NCI-H345 treated with DMSO at 0.1 percent for 48 hours (cell line): ENCODE measurements at regions not wholly inside any gene's neighbourhood (a gene's known extent, or its start where the extent isn't known, plus 50 kb on each side); places are given as distances from the start of the nearest gene placed in this dataset.
"Not testable (repeated sequence)": the region's sequence is repeated elsewhere in the genome, so short reads cannot be mapped to it uniquely, and the experiment has no call there.

Experiments
- DNase-seq: peaks from one replicate; lab custom pipeline; 2025; ENCODE audit not compliant: unreplicated experiment; lab: John Stamatoyannopoulos, UW

DNA sequence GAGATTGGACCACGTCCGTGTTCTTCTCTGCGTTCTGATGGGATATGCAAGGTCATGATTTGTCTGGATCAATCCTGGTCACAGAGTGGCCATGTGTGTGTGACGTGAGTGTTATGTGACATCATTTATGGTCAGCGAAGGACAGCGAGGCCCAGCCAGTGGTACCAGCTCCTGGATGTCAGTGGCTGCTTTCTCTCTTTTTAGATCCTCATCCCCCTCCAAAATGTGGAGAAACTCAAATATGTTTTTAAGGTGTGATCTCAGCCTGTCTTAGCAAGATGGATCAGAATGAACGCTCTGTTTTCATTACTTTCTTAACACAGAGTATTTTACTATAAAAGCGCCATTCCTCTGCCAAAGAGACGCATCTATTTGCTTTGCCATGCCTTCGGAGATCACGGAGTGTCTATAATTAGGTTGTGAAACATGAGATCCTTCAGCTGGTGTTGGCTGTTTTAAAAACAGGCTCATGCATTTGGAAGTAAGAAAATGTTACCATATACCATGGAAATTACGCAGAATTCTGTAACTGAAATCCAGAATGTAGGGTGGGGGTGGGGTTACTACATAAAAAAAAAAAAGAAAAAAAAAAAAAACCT lies 245.5 kb upstream of the TCERG1L start:
- DNase-seq = no peak

DNA sequence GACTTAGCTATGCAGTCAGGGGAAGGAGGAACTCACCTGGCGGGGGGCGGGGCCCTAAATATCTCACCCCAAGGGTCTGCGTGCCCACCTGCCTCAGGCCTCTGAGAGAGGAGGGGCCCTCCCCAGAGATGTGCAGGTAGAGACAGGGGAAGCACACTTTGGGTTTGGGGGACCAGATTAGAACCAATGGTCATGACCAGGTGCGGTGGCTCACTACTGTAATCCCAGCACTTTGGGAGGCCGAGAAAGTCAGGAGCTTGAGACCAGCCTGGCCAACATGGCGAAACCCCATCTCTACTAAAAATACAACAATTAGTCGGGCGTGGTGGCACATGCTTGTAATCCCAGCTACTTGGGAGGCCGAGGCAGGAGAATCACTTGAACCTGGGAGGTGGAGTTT lies 246.4 kb upstream of the TCERG1L start:
- not testable (repeated sequence) for DNase-seq

DNA sequence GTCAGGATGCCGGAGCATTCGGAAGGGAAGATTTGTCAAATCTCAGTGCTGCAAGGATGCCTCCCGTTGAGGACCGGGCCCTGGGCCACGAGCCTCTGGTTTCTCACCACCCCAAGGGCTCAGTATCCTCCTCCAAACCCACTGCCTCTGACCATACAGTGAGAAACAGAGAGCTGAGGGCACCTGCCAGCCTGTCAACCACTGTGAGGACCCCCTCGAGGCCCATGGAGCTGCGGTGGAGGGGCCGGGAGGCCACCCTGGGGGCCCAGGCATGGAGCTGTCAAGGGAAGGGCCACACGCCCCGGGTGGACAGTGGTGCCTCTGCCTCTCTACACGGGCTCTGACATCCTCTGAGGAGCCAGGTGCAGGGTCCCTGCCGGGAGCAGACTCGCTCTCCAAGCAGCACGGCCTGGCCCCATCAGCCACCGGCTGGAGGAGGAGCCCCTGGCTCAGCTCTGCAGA lies 248.0 kb upstream of the TCERG1L start:
- DNase-seq = no peak

DNA sequence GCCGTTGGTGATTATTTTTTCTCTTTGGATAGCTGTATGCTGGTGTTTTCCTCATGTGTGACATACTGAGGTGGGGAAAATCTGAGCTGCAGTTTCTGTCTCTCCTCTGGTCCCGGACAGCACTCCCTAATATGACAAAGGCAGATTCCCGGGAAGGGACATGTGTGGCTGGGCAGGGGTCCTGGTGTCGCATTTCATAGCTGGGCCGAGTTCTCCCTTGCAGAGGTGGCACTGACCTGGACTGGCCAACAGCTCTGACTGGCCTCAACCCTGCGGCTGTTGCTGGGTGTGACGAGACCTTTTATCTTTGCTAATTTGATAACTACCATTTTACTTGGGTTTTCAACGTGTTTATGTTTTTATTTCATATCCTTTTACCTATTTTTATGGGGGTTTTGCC lies 248.6 kb upstream of the TCERG1L start:
- no peak for DNase-seq

DNA sequence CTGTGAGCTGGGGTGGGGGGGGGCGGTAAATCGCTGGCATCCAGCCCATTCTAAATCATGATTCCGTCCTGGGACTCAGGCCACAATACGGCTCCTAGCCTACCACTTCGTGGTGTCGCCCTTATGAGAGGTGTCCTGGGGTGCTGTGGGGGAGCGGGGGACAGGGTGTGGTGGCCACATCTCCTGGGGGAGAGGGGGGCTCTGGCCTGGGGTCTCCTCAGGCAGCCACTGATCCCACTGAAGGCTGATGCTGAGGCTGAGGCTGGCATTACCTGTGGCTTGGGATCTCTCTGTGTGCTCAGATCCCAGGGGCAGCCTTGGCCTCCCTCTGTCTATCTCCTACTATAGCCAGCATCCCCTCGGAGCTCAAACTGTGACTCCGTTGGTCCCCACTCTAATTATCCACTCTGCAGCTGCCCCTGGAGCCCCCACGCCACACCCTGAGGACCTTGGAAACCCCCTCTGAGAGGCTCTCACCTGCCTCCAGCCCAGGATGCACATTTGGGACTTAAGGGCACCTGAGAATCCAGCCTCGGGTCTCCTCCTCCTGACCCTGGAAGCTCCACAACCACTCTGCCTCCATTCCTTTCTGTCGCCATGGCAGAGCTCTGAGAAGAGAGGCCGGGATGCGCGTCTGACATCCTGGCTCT lies 249.3 kb upstream of the TCERG1L start:
- no peak for DNase-seq

DNA sequence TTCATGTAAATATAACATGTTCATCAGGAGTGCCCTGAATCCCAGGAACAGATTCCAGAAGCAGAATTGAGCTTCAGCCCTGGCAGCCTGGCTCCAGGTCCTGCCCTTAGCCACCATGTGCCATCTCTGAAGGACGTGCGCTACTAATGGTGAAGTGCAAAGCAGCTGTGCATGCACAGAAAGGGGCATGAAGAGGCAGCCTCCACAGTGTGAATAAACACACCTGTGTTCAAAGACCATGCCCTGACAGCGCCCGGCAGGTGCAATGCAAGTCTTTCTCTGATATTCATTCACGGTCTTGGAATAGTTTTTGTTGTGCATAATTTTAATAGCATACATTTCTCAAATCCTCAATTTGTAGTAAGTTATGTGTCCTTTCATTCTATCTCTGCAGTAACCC lies 250.4 kb upstream of the TCERG1L start:
- peak; percentile 83 for DNase-seq

DNA sequence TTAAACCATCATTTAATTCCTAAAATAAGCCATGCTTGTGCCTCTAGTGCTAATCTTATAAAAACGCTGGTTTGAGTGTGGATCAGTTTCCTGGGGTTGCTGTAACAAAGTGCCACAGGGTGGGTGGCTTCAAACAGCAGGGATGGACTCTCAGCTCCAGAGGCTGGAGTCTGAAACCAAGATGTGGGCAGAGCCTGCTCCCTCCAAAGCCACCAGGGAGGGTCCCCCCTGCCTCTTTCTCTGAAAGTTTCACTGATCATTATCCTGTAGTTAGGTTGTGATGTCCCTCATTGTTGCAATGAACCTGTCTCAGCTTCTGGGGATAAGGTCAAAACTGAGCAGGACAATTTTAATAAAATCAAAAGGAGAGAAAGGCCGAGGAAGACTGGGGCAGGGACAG lies 251.9 kb upstream of the TCERG1L start:
- DNase-seq = no peak

DNA sequence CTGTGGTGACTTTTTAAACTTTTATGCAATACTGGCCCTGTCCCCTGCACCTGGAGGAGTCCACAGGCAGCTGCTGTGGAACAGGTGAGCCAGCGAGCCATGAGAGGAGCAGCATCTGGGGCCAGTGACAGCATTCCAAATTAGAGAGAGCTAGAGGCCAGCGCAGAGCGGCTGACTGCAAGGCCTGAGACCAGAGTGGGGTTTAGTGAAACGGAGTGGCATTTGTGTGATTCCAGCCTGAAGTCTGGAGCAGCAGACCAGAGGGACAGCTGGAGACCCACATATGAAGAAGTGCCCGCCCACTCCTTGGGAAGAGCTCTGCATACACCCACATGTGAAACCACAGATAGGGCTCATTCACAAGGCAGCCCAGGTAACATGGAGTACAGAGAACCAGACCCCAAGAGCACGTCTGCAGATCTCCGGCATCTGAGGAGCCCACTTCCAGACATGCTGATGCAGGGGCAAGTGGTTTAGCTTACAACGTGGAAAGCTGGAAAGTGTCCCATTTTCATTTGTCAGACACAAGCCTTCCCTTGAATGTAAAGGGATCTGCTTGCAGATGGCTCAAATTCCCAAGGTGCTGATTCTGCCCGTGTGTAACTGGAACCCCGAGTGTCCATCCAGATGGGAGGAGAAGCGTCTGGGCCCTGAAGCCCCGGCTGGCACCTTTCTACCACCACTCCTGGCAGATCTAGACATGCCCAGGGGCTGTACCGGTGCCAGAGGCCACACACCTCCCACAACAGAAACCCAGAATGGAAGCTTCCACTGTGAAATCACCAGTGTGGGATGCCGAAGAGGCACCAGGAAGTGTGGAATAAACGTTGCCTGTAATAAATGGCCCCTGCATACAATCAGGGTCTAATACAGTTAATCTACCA lies 256.0 kb upstream of the TCERG1L start:
- DNase-seq = no peak

DNA sequence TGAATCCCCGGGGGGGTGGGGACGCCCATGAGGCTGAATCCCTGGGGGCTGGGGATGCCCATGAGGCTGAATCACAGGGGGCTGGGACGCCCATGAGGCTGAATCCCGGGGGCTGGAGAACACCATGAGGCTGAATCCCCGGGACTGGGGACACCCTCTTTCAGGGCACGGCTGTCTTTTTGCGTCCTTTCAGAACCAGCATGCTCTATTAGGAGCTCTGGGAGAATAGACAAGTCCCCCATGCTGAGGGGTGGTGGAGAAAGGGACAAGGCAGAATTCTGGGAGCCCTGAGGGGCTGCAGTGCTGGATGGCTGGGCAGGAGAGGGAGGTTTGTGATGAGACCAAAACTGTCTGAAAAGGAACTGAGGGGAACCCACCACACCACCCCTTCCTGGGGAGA lies 257.3 kb upstream of the TCERG1L start:
- no peak for DNase-seq

DNA sequence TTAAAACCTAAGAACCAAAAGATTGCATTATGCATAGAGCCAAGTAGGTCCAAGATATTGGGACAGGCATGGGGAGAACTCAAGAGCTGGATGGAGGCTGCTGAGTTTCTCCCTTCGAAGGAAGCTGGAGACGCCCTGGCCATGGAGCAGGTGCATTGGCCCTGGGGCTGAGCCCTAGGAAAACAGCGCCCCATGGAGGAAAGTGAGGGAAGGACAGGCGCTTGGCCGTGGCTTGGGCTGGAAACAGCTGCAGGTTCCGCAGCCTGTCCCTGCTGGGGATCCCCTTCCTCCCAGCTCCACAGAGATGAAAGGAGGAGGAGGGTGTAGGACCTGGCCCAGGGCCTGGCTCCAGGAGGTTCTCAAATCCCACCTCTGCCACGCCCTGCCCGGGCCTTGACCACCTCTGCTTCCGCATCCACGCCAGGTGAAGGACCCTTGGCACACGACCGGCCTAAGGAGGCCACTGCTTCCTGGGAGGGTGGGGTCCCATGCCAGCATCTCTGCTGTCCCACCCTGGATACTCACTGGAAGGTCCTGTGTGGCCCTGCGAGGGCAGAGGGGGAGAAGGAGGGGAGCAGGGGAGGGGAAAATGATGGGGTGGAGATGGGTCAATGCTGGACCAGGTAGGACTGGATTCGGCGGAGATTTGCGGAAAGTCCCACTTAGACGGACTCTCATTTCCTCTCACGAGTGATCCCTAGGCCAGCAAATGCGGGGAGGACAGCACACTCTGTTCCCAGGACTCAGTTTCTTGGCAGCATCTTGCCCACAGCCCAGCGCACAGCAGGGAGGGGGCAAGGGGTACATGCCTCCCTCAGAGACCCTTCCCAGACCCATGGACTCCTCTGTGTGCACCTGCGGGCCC lies 258.6 kb upstream of the TCERG1L start:
- DNase-seq = no peak

DNA sequence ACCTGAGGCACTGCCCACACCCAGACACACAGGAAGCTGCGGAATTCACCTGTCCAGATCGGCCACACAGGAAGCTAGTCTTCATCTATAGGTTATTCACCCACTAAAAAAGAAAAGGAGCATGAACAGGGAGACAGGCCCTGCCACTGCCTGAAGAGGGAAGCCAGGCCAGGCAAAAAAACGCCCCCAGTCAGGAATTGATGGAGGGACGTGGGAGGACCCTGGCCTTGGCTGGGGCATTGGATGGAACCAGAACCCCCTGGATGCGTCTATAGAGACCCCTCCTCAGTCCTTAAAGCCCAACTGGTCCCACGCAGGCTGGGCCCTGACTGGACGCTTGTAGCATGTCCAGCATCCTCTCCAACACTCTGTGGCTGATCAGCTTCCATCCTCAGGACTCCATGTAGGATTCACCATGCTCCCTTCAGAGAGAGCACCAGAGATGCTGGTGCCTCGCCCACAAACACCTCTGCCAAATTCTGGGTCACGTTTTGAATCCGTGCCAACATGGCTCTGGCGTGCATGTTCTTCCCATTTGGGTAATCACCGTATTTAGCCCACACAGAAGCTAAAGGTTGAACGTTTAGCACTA lies 259.3 kb upstream of the TCERG1L start:
- no peak for DNase-seq

DNA sequence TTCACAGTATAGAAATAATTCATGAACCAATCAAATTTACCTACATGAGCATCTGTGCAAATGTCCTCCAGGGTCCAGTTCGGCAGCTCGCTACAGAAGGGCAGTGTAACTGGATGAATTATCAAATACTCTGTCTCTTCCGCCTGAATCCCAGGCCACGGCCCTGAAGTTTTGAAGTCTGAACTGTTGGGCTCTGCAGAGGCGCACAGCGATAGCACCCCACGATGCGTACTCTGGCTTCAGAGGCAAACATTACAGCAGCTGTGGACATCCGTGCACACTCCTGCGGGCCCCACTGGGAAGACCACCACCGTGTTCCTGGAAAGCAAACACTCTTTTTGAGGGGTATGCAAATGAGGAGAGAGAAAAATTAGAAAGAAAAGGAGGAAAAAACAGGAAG lies 259.8 kb upstream of the TCERG1L start:
- DNase-seq = no peak

DNA sequence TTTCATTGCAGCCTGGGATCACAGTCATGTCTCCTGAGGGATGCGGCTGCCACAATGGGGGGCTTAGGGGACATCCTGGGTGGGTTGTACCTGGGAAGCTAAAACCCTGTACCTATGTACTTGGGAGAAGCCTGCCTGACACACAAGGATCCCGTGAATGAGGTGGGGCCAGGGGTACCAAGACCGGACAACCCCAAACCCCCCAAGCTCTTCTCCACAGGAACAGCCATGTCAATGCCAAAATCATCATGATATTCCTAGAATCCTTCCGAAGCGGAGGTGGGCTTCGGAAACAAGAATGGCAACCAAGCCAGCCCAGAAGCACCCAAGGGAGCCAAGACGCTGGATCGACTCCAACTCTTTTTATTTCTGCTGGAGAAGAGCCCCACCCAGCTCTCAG lies 260.3 kb upstream of the TCERG1L start:
- no peak for DNase-seq

DNA sequence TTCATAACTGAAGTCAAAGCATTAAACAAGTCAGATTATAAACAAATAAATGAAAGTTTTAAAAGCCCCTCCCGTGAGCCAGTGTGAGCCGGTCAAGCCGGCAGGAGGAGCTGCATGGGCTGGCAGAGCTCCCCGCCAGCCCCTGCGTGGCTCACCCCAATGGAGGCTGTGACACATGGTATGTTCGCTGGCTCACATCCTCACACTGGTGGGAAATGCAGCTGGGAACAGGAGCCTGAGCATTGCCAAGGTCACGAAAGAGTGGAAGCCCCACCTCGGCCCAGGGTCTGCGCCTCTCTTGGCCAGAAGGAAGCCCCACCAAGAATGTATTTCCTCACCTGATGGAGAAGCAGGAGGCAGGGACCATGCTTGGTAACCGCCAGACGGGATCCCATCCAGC lies 261.7 kb upstream of the TCERG1L start:
- DNase-seq = no peak

DNA sequence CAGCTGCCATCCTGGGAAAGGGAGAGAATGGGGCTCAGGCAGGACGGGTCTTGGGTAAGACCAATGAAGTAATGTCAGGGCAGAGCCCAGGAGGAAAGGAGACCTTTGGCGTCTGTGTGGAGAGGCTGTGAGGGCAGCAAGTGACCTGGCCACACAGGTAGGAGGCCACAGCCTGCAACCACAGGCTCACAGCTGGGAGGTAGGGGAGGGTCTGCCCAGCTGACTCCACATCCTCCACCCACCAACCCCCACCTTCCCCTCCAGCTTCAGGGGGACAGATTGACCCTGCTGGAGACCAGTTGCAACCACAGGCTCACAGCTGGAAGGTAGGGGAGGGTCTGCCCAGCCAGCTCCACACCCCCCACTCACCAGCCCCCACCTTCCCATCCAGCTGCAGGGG lies 262.2 kb upstream of the TCERG1L start:
- DNase-seq = no peak

DNA sequence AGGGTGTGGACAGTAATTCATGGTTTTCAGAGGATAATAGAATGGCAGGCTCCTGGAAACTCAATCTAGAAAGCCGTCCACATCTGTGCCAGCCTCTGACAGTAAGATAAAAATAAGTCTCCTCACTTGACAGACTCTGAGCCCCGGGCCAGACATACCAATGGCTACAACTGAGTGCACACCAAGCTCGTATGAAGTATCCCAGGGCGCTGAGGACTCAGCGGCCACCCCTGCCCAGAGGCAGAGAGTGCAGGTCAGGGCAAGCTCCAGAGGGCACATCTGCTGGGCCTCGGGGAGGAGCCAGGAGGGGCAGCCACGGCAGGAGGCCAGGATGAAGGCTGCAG lies 262.8 kb upstream of the TCERG1L start:
- no peak for DNase-seq

DNA sequence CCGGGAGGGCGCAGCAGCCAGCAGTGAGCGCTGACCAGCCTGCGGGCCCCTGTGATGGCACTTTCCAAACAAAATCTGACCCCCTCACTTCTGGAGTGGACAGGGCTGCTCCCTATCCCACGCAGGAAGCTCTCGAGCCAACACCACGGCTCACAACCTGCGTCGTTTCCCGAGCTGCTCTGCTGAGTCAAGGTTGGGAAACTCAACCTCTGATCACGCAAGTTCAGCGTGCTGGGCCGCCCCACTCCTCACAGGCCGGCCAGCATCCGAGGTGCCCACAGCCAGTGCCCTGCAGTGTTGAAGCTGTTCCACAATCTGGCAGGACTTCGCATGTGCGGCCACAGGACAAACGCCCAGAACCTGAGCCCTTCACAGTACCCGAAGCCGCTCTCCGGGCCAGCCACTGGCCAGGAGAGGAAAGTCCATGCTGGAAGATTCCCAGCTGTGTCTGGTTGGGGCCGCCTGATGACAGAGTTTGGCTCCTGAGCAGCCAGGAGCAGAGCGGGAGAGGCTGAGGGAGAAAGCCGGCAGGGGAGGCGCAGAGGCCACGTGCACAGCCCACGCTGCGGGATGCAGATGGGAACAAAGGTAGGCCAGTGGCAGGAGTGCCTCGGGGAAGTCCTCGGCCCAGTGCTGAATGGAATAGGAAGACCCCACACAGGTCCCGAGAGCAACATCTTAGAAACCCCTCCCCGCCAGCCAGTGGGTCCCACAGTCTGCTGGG lies 263.3 kb upstream of the TCERG1L start:
- DNase-seq = no peak

DNA sequence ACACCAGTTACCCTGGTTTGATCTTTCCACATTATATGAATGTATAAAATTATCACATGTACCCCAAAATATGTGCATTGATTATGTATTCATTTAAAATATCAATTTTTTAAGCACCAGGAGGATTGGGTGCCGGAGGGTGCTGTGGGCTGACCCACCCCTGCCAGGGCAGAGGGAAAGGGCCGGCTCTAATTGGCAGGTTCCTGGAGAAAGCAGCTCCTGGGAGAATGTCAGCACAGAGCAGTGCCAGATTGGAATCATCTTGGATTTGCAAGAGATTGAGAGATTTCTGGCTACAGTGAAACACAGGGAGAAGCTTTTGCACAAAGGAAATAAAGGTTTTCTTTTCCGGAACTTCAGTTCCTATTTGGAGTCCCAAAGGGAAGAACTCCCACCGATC lies 264.4 kb upstream of the TCERG1L start:
- DNase-seq = no peak

DNA sequence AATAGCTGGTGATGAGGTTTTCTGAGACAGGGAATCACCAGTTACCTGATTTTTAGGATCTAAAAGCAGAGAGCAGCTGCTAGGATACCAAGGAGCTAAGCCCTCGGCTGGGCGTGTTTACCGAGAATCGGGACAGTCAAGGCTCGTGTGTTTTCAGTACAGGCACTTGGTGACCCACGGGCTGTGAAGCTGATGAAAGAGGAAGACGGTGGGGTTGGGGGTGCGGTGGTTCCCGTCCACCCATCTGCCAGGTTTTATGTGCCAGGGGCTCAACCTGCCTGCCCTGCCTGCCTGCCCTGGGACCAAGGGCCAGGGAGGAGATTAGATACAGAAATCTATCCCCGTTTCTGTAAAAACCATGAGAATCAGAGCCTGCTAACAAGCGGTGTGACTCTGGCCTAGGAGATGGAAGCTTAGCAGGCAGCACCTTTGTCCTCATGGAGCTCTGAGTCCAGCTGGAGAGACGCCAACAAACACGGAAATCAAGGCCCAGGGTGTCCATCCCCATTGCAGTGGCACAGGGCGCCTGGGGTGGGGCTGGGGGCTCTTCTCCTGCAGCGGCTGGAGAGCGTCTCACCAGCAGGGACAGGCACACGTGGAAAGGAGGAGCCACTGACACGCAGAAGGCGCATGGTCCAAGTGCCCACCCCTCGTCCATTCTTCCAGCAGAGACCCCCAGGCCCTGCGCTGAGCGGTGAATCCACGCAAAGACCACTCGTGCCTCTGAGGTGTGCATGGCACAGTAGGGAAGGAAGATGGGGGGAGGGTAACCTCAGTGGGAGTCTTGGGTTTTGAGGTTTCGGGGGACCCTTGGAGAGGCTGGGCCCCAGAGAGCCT lies 265.0 kb upstream of the TCERG1L start:
- DNase-seq = no peak
